ENCODE measurements at regions not wholly inside any gene's neighbourhood (a gene's known extent, or its start where the extent isn't known, plus 50 kb on each side); places are given as distances from the start of the nearest gene placed in this dataset.

DNA sequence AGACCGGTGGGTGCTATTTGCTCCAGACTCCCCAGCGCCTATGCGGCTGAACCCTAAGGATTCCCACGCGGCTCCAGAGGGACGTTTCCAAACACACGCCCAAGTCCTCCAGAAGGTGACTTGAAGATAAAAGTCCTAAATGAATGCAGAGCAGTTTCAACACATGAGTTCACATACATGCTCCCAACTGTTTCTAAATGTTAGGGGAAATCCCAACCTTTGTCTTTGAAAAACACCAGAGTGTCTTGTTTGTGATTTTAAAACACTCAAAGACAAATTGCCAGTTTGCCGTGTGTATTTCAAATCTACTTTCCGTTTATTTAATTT lies 252.9 kb upstream of the SFSWAP start:
- Histone ChIP-seq H3K27ac (ENCODE audit: insufficient read depth, low read length) (no peak overlapping the region), H2BK20ac (ENCODE audit: low read depth, low read length) (no peak overlapping the region), H3K9me1 (ENCODE audit: insufficient read depth, low read length) (no peaks in the 10 kb centered on the region), H3K4me1 (ENCODE audit: control insufficient read depth, insufficient read depth, low read length) (no peaks in the 10 kb centered on the region), H3K4me2 (ENCODE audit: low read depth, low read length) (no peak overlapping the region), H3K4ac (ENCODE audit: low read depth, low read length) (no peak overlapping the region), H3K23ac (ENCODE audit: low read depth, low read length) (no peak overlapping the region), H2BK5ac (ENCODE audit: low read depth, low read length, poor library complexity, severe bottlenecking) (no peak overlapping the region), H3K9me3 (ENCODE audit: control insufficient read depth, insufficient read depth, low read length) (peaks cover 35% of the 10 kb centered on the region), H3K18ac (ENCODE audit: low read depth, low read length) (no peak overlapping the region), H3K27me3 (ENCODE audit: control insufficient read depth, insufficient read depth, low read length) (no peaks in the 10 kb centered on the region), H3K36me3 (ENCODE audit: control insufficient read depth, insufficient read depth, low read length) (no peaks in the 10 kb centered on the region), H2BK15ac (ENCODE audit: low read depth, low read length) (no peak overlapping the region), H3K14ac (replicated peaks; ENCODE audit: low read depth, low read length) (no peak overlapping the region), H2BK120ac (ENCODE audit: low read depth, low read length) (no peak overlapping the region), H3K79me1 (ENCODE audit: low read depth in 1 of 2, low read length in 2 of 2) (no peaks in the 10 kb centered on the region), H2AK9ac (replicated peaks; ENCODE audit: low read depth, low read length, poor library complexity) (no peak overlapping the region), H4K5ac (ENCODE audit: low read depth, low read length) (no peak overlapping the region), H2AK5ac (ENCODE audit: low read depth, low read length) (no peak overlapping the region), H3K56ac (ENCODE audit: extremely low read depth, insufficient read depth, low read length) (no peak overlapping the region), H4K8ac (ENCODE audit: low read depth in 2 of 2, low read length in 2 of 2) (no peak overlapping the region), H4K20me1 (ENCODE audit: insufficient read depth, low read length) (no peaks in the 10 kb centered on the region), H4K91ac (ENCODE audit: insufficient read depth, low read depth, low read length) (no peak overlapping the region), H2AFZ (replicated peaks; ENCODE audit: low read length, poor library complexity) (no peak overlapping the region), H3K4me3 (ENCODE audit: insufficient read depth, low read depth, low read length) (no peak overlapping the region), H3K9ac (ENCODE audit: low read depth, low read length) (no peak overlapping the region)
- in situ Hi-C loops (cut with MboI; ENCODE audit: low sequenced_read_pairs): no loop called here
- dilution Hi-C loops (cut with HindIII; ENCODE audit: low sequenced_read_pairs, unreplicated experiment): no loop called here
- no TSS peak for BruUV-seq (replicated peaks)
- no peak for ATAC-seq (ENCODE audit: low read depth)
- CTCF ChIA-PET: no interaction called here
- POLR2A ChIA-PET (ENCODE audit: unreplicated experiment): no interaction called here
- intact Hi-C loops (cut with micrococcal nuclease): no loop called here
- TF ChIP-seq, protein P1, sequence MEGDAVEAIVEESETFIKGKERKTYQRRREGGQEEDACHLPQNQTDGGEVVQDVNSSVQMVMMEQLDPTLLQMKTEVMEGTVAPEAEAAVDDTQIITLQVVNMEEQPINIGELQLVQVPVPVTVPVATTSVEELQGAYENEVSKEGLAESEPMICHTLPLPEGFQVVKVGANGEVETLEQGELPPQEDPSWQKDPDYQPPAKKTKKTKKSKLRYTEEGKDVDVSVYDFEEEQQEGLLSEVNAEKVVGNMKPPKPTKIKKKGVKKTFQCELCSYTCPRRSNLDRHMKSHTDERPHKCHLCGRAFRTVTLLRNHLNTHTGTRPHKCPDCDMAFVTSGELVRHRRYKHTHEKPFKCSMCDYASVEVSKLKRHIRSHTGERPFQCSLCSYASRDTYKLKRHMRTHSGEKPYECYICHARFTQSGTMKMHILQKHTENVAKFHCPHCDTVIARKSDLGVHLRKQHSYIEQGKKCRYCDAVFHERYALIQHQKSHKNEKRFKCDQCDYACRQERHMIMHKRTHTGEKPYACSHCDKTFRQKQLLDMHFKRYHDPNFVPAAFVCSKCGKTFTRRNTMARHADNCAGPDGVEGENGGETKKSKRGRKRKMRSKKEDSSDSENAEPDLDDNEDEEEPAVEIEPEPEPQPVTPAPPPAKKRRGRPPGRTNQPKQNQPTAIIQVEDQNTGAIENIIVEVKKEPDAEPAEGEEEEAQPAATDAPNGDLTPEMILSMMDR (conservative IDR thresholded peaks at IDR 0.05; ENCODE audit: low read depth, low read length): no peak
- no CpG with 5 or more reads among the region's 9 CpGs for WGBS, 2 experiments (ENCODE audit: extremely low coverage in 2 of 2, insufficient read length in 1 of 2)
- DNase-seq: no peak

Measured in IMR-90 (cell line).